D721Med (cell line): ENCODE measurements at regions not wholly inside any gene's neighbourhood (a gene's known extent, or its start where the extent isn't known, plus 50 kb on each side); places are given as distances from the start of the nearest gene placed in this dataset.

Experiments used
- DNase-seq: peaks from one replicate; pipeline ENCODE4 v3.0.0; 2011; ENCODE audit warnings: low spot score; ENCODE audit not compliant: insufficient read length
- FAIRE-seq: peaks from 2 replicates; lab custom pipeline; 2011; peaks lifted over from hg19 to GRCh38; lab: Jason Lieb, UNC
- TF ChIP-seq, protein P1 (sequence below): IDR thresholded peaks from 2 replicates; pipeline ENCODE4 v1.5.1; 2012; ENCODE audit warnings: mild to moderate bottlenecking, control low read depth; ENCODE audit not compliant: insufficient read depth; ENCODE audit errors: missing control alignments

DNA sequence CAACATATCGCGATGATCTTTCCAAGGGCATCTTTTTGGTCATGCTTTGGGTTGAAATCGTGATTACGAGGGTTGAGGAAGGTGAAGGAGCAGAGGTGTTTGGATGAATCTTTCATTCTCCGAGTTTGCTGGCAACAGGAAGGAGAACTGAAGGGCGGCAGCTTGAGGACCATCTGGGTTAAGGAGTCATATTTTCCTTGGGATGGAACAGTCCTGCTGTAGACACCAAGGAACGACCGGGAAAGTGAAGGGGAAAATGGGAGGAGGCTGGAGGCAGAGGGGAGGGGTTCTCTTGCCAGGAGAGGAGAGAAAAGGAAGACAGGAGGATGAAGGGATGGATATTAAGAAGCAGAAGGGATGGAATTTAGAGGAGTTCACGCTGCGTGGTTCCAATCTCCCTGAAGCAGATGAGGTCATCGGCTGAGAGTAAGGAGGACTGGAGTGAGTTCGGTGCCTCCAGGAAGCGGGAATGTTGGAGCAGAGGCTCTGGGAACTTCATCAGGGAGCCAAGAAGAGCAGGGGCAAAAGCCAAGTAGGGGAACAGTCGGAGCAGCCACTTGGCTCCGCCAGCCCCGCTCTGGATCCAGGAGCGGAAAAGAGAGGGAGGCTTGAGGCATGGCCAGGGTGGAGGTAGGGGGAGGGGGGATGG, 116.6 kb upstream of the GALNT17 start:
- DNase-seq, result no peak
- FAIRE-seq, result no peak
- TF ChIP-seq, protein P1, sequence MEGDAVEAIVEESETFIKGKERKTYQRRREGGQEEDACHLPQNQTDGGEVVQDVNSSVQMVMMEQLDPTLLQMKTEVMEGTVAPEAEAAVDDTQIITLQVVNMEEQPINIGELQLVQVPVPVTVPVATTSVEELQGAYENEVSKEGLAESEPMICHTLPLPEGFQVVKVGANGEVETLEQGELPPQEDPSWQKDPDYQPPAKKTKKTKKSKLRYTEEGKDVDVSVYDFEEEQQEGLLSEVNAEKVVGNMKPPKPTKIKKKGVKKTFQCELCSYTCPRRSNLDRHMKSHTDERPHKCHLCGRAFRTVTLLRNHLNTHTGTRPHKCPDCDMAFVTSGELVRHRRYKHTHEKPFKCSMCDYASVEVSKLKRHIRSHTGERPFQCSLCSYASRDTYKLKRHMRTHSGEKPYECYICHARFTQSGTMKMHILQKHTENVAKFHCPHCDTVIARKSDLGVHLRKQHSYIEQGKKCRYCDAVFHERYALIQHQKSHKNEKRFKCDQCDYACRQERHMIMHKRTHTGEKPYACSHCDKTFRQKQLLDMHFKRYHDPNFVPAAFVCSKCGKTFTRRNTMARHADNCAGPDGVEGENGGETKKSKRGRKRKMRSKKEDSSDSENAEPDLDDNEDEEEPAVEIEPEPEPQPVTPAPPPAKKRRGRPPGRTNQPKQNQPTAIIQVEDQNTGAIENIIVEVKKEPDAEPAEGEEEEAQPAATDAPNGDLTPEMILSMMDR, result no peak

DNA sequence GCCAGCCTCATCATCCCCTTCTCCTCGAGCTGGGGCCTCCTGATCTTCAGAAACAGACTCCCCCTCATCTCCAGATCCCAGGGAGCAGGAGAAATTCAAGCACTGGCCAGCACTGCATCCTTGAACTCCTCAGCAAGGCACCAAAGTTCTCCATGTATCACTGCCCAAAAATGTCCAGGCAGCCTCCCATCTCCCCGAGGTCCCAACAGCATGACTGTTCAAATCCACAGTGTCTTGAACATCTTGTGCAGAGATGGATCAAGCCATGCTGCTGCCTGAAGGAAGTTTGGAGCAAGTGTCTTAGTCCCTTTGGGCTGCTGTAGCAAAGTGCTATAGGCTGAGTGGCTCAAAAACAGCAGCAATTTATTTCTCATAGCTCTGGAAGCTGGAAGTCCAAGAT, 115.5 kb upstream of the GALNT17 start:
- FAIRE-seq (no peak), DNase-seq (no peak)
- TF ChIP-seq, protein P1, result no peak

DNA sequence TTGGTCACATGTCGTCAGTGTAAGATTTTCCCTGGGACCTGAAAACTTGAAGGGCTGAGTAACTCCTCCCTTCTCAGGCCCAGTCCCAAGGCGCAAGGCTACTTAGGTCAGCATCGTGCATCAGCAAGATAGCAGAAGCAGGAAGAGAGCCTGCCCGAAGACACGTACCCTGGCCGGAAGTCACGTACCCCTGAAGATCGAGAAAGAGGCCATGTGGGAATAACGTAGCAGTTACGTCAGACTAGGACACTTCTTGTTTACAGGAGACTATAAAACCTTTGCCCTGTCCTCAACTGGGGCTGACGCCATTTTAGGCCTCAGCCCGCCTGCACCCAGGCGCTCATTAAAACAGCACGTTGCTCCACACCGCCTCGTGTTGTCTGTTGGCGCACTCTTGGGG, 114.3 kb upstream of the GALNT17 start:
- no peak for FAIRE-seq
- TF ChIP-seq, protein P1, result no peak
- DNase-seq, result no peak

DNA sequence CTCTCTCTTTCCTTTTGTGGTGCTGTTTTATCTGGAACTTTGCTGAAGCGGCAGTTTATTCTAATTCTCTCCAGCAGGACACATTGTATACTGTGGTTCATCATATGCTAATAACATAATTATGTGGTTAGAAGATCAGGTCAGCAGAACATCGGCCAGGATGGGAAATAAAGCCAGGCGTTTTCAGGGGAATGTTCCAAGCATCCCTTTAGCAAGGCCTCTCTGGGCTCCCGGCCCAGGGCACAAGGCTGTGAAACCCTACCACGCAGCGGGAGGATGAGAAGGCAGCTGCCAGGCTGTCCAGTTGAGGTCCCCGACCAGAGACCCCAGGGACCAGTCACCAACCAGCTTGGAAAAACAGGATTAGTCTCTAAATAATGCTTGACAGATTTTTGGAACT, 112.2 kb upstream of the GALNT17 start:
- FAIRE-seq (no peak), DNase-seq (no peak)
- TF ChIP-seq, protein P1, result no peak

DNA sequence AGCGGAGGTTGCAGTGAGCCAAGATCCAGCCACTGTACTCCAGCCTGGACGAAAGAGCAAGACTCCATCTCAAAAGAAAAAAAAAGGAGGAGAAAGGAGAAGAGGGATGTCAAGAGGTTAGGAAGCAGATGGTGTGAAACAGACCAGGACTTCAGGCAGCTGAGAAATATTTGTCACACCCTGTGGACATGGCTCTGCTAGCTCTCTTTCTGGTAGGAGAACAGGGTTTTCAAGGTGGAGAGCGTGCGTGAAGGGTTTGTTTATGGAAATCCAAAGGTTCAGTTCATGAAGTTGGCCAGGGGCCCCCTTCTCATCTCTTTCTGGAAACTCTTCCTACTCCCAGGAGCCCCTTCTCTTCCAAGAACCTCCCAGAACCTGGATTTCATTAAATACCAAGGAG, 110.8 kb upstream of the GALNT17 start:
- TF ChIP-seq, protein P1, result no peak
- DNase-seq, result no peak

DNA sequence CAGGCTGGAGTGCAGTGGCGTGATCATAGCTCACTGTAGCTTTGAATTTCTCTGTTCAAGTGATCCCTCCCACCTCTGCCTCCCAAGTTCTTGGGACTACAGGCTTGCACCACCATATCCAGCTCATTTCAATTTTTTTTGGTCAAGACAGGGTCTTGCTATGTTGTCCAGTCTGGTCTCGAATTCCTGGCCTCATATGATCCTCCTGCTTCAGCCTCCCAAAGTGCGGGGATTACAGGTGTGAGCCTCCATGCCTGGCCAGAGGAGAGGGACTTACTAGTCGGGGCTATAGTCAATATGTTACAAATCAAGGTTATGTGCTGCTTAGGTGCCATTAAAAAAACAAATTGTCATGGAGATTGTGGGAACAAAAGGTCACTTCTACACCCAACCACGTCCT, 105.3 kb upstream of the GALNT17 start:
- TF ChIP-seq, protein P1, result no peak
- FAIRE-seq (no peak), DNase-seq (no peak)

More for the DNA sequence above, 110.8 kb upstream of the GALNT17 start:
- no peak for FAIRE-seq

DNA sequence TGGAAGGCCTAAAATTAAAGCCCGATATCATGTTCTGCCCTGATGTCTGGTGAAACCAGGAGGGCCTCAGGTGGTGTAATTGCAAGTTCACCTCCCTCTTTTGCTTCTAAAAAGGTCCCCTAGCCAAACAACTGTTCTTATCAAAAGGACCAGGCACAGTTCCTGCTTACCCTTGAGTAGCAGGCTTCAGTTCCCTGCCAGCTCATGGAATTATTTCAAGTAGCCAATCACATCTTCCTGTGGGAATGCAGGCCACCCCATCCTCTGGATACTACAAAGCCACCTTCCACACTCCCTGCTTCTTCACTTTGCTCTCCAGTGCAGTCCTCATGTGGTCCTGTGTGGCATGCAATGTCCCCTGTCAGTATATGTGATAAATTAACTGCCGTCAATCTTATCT, 97.7 kb upstream of the GALNT17 start:
- TF ChIP-seq, protein P1, result no peak
- no peak for DNase-seq
- FAIRE-seq, result no peak
